Occipital lobe (tissue), 1 donor: ENCODE measurements at regions not wholly inside any gene's neighbourhood (a gene's known extent, or its start where the extent isn't known, plus 50 kb on each side); places are given as distances from the start of the nearest gene placed in this dataset.
"Not testable (repeated sequence)": the region's sequence is repeated elsewhere in the genome, so short reads cannot be mapped to it uniquely, and the experiment has no call there.

Experiments used
- DNase-seq: peaks from one replicate; lab custom pipeline; 2025; lab: John Stamatoyannopoulos, UW

DNA sequence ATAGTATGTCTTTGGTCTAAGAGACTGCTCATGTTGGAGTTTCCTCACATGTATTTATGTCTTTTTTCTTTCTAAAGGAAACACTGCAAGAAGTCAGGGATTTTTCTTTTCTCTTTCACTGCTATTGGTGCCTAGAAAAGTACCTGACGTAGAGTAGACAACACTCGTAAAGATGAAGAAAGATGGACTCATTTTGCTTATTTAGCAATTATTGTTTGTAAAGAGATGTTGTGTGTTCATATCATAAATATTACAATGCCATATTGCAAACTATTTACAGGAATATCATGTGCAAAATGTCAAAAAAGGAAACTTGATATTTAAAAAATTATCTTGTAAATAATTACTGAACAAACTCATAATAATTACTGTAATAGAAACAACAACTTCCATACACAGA lies 2711.5 kb upstream of the PCDH20 start:
- DNase-seq: no peak

DNA sequence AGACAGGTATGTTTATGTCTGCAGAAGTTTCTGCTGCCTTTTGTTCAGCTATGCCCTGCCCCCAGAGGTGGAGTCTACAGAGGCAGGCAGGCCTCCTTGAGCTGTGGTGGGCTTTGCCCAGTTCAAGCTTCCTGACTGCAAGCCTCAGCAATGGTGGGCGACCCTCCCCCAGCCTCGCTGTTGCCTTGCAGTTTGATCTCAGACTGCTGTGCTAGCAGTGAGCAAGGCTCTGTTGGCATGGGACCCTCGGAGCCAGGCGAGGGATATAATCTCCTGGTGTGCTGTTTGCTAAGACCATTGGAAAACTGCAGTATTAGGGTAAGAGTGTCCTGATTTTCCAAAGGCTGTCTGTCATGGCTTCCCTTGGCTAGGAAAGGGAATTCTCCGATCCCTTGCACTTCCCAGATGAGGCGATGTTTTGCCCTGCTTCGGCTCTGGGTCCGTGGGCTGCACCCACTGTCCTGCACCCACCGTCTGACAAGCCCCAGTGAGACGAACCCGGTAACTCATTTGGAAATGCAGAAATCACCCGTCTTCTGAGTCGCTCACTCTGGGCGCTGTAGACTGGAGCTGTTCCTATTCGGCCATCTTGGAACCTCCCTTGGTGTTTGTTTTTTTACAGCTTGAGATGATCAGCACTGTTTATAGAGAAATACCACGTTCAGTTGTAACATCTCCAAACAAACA lies 2705.5 kb upstream of the PCDH20 start:
- DNase-seq: not testable (repeated sequence)

DNA sequence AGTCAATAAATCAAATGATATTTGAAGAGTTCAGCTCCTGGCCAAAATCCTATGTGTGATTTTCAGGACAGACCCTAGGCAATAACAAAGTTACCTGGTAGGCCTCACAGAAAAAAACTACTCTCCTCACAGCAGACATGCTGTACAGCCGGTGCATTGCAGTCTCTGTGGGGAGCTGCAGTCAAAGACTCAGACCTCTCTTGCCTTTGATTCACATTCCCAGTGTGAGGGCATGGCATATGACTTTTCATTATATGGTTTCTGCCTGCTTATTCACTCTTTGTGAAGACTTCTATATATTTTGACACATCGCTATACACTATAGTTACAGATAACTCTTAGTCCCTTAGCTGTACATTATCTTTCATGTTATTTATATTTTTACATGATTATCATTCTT lies 2684.3 kb upstream of the PCDH20 start:
- DNase-seq: no peak

DNA sequence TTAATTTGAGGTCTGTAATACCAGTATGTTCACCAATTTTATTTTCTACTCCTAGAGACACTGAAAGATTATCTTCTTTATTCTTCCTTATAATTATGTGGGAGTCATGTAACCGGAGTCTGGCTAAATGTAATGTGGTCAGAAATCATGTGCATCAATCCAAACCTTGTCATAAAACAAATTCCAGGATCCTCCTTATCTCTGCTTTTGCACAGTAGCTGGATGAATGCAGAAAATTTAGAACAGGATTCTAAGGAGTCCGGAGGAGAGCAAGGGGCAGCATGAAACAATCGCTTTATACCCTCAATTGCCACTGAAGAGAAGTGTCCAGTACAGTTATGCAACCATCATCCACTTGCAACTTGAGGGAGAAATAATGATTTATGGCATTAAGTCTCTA lies 2674.7 kb upstream of the PCDH20 start:
- no peak for DNase-seq

DNA sequence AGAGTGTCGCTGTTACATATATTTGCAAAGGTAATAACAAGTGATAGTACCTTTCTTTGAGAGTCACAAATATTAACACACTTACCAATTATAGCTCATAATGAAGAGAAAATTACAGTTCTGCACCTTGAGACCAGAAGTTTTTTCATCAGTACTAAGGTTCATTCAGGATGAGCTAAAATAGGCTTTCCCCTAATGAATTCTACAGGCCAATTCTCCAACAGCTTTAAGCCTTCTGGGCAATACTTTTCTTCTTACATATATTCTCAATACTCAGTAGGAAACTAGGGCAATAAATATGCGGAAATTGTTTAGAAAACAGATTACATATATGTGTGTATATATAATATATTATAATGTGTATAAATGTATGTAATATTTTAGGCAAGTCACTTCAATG lies 2672.8 kb upstream of the PCDH20 start:
- DNase-seq: no peak

DNA sequence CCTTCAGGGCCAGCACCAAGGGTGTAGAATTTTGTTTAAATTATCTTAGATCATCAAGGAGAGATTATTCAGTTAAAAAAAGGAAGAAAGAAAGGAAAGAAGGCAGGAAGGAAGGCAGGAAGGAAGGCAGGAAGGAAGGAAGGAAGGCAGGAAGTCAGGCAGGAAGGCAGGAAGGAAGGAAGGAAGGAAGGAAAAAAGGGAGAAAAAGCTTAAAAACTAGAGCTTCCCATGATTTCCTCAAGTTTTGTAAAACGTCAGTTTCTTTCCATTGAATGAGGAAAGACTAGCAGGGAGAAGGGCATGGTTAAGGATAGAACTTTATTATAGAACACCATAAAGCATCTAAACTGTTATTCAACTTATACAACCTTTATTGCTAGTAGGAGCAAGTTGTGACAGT lies 2672.0 kb upstream of the PCDH20 start:
- DNase-seq: no peak

DNA sequence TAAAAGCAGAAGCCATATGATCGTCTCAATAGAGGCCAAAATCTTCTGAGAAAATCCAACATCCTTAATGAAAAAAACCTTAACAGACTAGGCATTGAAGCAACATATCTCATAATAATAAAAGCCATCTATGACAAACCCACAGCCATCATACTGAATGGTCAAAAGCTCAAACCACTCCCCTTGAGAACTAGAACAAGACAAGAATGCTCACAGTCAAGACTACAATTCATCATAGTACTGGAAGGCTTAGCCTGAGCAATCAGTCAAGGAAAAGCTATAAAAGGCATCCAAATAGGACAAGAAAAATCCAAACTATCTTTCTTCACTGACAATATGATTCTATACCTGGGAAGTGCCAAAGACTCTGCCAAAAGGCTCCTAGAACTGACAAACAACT lies 2668.2 kb upstream of the PCDH20 start:
- no peak for DNase-seq

DNA sequence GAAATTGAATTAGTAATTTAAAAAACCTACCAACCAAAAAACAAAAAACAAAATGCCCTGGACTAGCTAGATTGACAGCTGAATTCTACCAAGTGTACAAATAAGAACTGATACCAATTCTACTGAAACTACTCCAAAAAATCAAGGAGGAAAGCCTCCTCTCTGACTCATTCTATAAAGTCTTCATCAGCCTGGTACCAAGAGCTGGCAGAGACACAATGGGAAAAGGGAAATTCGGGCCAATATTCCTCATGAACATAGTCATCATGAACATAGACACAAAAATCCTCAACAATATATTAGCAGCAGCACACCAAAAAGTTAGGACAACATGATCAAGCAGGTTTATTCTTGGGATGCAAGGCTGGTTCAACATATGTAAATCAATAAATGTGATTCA lies 2667.7 kb upstream of the PCDH20 start:
- DNase-seq: no peak

DNA sequence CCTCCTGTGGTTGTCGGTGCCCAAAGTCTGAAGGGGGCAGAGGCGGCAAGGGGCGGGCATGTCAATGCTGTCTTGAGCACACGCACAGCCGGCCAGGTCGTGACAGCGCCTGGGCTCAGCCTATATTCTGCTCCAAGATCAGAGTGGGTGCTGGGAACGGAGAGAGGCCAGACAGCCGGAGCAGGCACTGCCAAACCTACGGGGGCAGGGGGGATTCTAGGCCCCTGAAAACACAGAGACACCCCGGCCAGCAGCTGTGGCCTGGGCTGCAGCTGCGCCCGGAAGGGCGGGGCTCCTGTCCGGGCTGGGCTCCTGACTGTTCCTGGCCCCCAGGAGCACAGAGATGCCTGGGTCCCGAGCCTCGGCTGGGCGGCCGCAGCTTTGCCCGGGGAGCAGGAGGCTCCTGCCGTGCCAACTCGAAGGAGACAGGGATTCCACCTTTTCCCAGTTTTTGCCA lies 2662.9 kb upstream of the PCDH20 start:
- DNase-seq: no peak

DNA sequence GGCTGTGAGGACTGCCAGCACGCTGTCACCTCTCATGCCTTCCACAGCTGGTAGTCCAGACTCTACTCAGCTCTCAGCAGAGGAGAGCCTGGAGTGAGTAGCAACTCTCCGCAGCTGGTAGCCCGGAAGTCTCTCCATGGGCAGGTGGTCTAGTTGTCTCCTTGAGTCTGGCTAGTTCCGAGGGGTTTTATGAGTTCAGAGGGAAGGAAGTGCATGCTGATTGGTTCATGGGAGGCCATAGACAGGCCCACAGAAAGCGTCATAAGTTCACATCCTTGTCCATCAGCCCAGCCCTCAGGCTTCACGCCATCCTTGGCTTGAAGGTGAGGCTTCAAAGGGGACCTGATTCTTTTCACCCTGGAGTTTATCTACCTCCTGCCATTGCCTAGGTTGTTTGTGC lies 2662.4 kb upstream of the PCDH20 start:
- no peak for DNase-seq

DNA sequence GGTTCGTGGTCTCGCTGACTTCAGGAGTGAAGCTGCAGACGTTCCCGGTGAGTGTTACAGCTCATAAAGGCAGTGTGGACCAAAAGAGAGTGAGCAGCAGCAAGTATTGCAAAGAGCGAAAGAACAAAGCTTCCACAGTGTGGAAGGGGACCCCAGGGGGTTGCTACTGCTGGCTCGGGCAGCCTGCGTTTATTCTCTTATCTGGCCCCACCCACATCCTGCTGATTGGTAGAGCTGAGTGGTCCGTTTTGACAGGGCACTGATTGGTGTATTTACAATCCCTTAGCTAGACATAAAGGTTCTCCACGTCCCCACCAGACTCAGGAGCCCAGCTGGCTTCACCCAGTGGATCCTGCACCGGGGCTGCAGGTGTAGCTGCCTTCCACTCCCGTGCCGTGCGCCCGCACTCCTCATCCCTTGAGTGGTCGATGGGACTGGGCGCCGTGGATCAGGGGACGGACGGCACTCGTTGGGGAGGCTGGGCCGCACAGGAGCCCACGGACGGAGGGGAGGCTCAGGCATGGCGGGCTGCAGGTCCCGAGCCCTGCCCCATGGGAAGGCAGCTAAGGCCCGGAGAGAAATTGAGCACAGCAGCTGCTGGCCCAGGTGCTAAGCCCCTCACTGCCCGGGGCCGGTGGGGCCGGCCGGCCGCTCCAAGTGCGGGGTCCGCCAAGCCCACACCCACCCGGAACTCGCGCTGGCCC lies 2661.6 kb upstream of the PCDH20 start:
- not testable (repeated sequence) for DNase-seq

DNA sequence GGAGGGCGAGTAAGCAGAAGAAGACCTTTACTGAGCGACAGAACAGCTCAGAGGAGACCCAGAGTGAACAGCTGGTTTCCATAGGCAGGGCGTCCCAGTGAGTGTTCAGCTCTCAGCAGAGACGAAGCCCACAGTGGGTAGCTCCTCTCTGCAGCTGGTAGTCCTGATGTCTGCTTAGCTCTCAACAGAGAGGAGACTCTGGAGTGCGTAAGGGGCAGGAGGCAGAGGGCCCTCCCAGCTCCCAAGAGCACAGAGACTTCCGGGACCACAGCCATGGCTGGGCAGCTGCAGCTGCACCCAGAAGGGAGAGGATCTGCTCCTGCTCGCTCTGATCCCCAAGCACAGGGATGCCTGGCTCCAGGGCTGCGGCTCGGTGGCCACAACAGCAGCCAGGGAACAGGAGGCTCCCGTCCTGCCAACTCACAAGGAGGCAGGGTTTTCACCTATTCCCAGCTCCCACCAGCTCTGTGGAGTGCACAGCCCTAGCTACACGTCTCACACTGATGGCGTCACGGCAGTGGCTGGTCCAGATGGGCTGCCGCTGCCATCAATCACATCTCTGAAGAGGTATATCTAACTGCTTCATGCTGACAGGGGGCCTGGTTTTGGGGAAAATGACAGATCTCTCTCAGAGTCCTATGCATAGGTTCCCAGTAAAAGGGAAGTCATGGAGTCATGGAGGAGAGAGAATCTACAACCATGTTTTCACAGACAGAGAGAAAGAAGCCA lies 2660.1 kb upstream of the PCDH20 start:
- no peak for DNase-seq

DNA sequence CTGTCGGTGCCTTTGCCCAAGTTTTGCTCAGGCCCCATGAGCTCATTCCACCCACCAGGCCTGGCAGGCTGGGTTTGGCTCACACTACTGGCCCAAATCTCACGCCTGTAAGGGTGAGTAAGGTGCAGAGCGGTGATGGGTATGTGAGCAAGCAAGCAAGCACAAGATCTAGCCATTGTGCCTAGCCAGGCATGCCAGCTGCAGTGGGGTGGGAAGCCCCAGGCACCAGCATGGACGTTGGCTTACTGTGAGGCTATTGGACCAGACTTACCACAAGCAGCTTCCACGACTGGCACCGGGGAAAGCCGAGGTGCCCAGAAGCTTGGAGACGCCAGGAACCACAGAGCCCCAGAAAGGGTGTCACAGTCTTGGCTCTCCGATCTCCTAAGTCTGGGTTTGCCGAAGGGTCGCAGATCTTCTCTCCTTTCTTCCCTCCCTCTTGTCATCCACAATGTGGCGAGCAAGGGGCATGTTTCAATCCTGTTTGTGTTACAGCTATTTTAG lies 2659.4 kb upstream of the PCDH20 start:
- no peak for DNase-seq

DNA sequence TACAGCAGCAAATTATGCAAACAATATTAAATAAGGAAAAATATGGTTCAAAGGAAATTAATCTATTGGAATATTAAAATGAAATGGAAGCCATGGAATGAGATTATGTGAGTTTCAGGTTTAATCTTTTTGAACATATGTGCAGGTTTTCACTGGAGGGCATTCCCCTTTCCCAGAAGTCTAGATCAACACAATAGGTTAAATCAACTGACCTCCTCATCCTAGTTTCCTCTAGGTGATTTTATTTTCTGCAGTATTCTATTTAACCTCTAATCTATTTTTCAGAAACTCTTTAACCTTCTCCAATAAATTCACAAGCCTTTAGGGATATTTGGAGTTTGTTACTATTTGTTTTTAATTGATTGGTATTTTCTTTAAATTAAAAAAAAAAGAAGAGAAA lies 2657.6 kb upstream of the PCDH20 start:
- DNase-seq: no peak

DNA sequence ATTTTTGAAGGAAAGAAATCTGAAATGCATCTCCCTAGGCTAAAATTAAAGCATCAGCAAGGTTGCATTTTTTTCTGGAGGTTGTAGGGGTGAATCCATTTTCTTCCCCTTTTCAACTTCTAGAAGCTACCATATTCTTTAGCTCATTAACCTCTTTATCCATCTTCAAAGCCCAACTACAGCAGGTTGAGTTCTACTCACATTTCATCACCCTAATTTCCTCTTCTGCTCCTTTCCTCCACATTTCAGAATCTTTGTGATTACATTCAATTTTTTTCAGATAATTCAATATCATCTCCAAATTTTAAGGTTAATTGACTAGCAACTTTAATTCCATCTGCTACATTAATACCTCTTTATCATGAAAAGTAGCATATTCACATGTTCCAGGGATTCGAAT lies 2655.7 kb upstream of the PCDH20 start:
- no peak for DNase-seq

DNA sequence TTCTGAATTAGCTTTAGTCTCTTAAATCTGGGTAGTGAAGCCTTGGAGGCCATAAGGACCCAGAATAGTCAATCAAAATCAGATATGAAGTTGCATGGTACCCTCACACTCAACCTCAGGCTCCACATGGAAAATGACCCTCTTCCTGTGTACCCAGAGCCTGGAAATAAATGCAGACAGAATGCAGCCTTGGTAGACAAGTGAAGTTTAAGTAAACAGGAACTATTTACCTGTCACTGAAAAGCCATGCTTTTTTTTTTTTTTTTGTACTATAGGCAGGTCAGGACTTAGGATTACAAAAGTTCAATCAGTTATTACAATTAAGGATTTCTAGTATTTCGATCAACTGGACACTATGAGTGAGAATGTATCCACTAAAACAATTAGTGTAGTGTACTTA lies 2654.2 kb upstream of the PCDH20 start:
- no peak for DNase-seq

DNA sequence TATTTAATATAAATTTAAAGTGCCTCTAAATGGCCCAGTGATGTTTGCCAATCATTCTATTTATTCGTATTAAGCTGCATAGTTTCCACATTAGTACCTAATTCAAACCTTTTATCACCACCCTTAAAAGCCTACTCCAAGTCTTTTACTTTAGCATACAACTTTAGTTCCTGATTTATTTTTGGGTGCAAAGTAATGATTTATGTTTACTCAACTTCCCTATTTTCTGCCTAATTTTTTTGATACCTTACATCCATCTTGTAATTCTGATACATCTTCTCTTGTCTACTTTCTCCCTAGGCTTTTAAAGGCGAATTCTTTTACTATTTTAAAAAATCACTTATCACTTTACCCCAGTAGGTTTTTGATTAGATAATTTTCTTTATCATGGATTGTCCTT lies 2651.1 kb upstream of the PCDH20 start:
- DNase-seq: no peak

DNA sequence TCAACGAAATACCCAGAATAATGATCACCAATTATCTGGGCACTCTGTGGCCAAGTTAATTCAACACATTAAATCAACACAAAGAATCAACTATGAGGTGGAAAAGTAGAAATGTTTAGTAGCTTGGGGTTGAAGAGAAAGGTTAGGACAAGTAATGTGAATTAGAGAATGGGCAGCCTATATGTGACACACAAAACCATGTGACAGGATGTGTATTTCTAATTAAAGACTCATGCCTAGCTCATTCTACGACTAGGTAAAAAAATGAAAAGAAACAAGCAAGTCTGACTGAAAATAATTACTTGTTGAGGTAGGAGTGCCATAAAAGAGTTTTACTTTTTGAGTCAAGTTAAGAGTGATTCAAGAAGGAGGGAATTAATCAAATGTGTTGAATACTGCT lies 2646.0 kb upstream of the PCDH20 start:
- no peak for DNase-seq

DNA sequence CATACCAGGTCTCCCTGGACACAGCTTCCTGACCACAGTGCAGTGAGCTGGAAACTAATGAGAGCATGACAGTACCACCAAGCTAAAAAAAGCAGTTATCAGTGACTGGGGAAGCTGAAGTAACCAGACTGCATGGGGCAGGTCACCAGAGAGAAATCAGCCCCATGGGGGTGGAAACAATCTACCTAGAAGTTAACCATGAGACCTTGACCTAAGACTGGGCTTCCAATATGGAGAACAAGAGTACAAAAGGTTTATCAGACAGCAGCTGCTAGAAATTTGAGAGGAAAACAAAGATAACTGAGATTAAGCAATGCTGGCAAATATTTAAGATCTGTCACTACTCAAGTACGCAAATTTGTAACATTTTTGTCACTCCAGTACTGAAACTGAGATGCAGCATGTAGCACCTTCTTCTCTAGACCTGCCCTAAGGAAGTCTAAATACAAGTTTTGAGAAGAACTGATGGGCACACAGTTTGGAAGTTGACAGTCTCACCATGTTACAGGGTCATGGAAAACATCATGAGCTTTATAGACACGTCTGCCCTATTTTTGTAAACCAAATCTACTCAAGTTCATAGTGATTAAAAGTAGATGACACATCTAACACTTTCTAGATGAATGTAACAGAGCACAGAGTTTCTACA lies 2641.8 kb upstream of the PCDH20 start:
- DNase-seq: no peak

DNA sequence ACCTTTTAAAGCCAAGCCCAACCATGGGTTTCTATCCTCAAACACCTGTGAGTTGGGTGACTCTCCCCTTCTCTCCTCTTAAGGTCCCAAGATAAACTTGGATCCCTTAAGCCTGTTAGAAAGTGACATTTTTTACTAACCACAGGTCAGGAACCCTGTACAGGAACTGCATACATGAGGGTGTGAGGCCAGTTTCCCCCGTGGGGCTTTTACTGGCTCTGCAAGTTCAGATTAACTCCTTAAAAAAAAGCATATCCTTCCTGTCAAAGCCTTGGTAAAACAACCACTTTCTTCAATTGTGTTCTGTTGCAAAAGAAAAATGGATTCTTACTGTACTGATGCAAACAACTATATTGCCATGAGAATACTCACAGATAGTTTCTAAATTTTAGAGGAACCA lies 2638.7 kb upstream of the PCDH20 start:
- no peak for DNase-seq

DNA sequence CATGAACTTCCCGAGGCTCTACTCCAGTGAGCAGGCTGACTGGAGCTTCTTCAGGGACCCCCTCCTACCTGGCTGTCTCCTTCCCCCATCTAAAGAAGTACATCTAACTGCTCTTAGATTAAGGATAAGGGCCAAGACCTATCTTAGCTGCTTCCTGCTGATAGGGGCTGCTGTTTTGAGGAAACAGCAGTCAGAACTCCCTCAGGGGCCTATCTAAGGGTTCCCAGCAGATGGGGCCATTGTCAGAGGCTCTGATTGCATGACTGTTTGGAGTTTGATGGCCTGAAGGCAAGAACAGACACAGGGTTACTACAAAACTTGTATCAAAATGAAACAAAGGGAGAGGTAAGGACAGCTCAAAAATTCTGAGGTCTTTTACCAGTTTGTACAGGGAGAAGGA lies 2636.9 kb upstream of the PCDH20 start:
- DNase-seq: no peak

DNA sequence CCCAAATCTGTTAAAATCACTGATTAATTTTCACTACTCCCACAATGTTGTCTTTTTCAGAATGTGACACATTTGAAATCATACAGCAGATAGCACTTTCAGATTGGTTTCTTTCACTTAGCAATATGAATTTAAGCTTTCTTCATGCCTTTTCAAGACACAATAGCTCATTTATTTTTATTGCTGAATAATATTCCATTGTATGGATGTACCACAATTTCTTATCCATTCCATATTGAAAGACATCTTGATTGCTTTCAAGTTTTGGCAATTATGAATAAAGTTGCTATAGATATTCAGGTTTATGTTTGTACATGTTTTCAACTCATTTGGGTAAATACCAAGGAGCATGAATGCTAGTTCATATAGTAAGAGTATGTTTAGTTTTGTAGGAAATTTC lies 2635.6 kb upstream of the PCDH20 start:
- DNase-seq: no peak
